NCI-H1417 treated with DMSO at 0.1 percent for 48 hours (cell line): ENCODE measurements at regions not wholly inside any gene's neighbourhood (a gene's known extent, or its start where the extent isn't known, plus 50 kb on each side); places are given as distances from the start of the nearest gene placed in this dataset.
"Not testable (repeated sequence)": the region's sequence is repeated elsewhere in the genome, so short reads cannot be mapped to it uniquely, and the experiment has no call there.

Source experiments
- DNase-seq: peaks from one replicate; lab custom pipeline; 2025; lab: John Stamatoyannopoulos, UW

- DNase-seq = no peak
Measured at GRCh38 chr4:126344472-126344871, 1029.7 kb downstream of the FAT4 start.

GRCh38 chr4:126346654-126347053 is 1031.9 kb downstream of the FAT4 start:
- no peak for DNase-seq

GRCh38 chr4:126354784-126355183 is 1040.0 kb downstream of the FAT4 start:
- no peak for DNase-seq

- no peak for DNase-seq
Measured at GRCh38 chr4:126358041-126358440, 1043.3 kb downstream of the FAT4 start.

- DNase-seq = no peak
Measured at GRCh38 chr4:126361287-126361686, 1046.5 kb downstream of the FAT4 start.

- no peak for DNase-seq
Measured at GRCh38 chr4:126364311-126364911, 1049.7 kb downstream of the FAT4 start.

GRCh38 chr4:126369076-126369475 is 1054.3 kb downstream of the FAT4 start:
- DNase-seq = no peak

- no peak for DNase-seq
Measured at GRCh38 chr4:126372634-126373033, 1057.9 kb downstream of the FAT4 start.

GRCh38 chr4:126375462-126376054 is 1060.8 kb downstream of the FAT4 start:
- DNase-seq = no peak

GRCh38 chr4:126385954-126386353 is 1071.2 kb downstream of the FAT4 start:
- no peak for DNase-seq

GRCh38 chr4:126386512-126386911 is 1071.8 kb downstream of the FAT4 start:
- no peak for DNase-seq

GRCh38 chr4:126395664-126396063 is 1080.9 kb downstream of the FAT4 start:
- DNase-seq = no peak

- DNase-seq = no peak
Measured at GRCh38 chr4:126396121-126396520, 1081.4 kb downstream of the FAT4 start.

- no peak for DNase-seq
Measured at GRCh38 chr4:126396703-126397102, 1081.9 kb downstream of the FAT4 start.

- DNase-seq = no peak
Measured at GRCh38 chr4:126404549-126404948, 1089.8 kb downstream of the FAT4 start.

- DNase-seq = no peak
Measured at GRCh38 chr4:126405369-126405982, 1090.7 kb downstream of the FAT4 start.

GRCh38 chr4:126409746-126410145 is 1095.0 kb downstream of the FAT4 start:
- no peak for DNase-seq

- no peak for DNase-seq
Measured at GRCh38 chr4:126411047-126411446, 1096.3 kb downstream of the FAT4 start.

GRCh38 chr4:126412310-126412709 is 1097.6 kb downstream of the FAT4 start:
- not testable (repeated sequence) for DNase-seq

- DNase-seq = no peak
Measured at GRCh38 chr4:126414741-126415140, 1100.0 kb downstream of the FAT4 start.

- no peak for DNase-seq
Measured at GRCh38 chr4:126419266-126419665, 1104.5 kb downstream of the FAT4 start.

GRCh38 chr4:126427853-126428252 is 1113.1 kb downstream of the FAT4 start:
- DNase-seq = no peak

- no peak for DNase-seq
Measured at GRCh38 chr4:126431049-126431448, 1116.3 kb downstream of the FAT4 start.

GRCh38 chr4:126435491-126435890 is 1120.7 kb downstream of the FAT4 start:
- no peak for DNase-seq
